ENCODE measurements at regions not wholly inside any gene's neighbourhood (a gene's known extent, or its start where the extent isn't known, plus 50 kb on each side); places are given as distances from the start of the nearest gene placed in this dataset.

DNA sequence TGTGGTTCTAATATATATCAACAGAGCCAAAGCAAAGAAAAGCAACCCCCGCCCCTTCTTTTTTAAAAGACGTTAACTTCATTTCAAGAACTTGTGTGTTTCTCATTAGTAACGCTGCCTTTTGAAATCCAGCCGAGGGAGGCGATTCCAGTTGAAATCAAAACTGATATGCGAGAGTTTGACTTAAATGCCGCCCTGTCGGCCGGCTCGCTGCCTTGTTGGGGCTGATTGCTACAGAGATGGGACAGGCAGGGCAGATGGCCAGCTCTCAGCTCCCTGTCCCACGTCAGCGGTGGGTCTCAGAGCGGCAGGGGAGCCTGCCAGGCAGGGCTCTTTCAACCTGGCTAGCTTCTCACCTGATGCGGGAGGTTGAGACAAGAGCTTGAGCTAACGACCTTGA lies 51.9 kb upstream of the ALX4 start:
- Mint-ChIP-seq H3K4me3 (ENCODE audit: unreplicated experiment) (no peak overlapping the region), H3K27me3 (ENCODE audit: low read depth, unreplicated experiment) (peaks cover 55% of the 10 kb centered on the region), H3K4me1 (ENCODE audit: low read depth, unreplicated experiment) (peaks cover 3% of the 10 kb centered on the region), H3K36me3 (ENCODE audit: low read depth, unreplicated experiment) (no peaks in the 10 kb centered on the region), H3K27ac (ENCODE audit: unreplicated experiment) (no peak overlapping the region), H3K9me3 (ENCODE audit: unreplicated experiment) (peaks cover 7% of the 10 kb centered on the region)
- Histone ChIP-seq H3K79me2 (ENCODE audit: insufficient read depth, low read length) (no peaks in the 10 kb centered on the region), H3K4me3 (ENCODE audit: insufficient read depth, low read depth, low read length) (no peak overlapping the region), H3K9ac (ENCODE audit: low read length) (no peak overlapping the region), H2AFZ (ENCODE audit: low read depth, low read length) (no peak overlapping the region), H3K4me1 (ENCODE audit: insufficient read depth, low read length) (no peaks in the 10 kb centered on the region), H3K27me3 (ENCODE audit: insufficient read depth, low read length) (peaks cover 17% of the 10 kb centered on the region), H3K4me2 (ENCODE audit: low read length) (no peak overlapping the region), H3K9me3 (ENCODE audit: insufficient read depth, low read depth, low read length) (no peaks in the 10 kb centered on the region), H3K27ac (ENCODE audit: low read depth, low read length) (no peak overlapping the region), H4K20me1 (ENCODE audit: insufficient read depth, low read length) (no peaks in the 10 kb centered on the region), H3K36me3 (ENCODE audit: insufficient read depth, low read length) (no peaks in the 10 kb centered on the region)
- TF ChIP-seq, protein P1, sequence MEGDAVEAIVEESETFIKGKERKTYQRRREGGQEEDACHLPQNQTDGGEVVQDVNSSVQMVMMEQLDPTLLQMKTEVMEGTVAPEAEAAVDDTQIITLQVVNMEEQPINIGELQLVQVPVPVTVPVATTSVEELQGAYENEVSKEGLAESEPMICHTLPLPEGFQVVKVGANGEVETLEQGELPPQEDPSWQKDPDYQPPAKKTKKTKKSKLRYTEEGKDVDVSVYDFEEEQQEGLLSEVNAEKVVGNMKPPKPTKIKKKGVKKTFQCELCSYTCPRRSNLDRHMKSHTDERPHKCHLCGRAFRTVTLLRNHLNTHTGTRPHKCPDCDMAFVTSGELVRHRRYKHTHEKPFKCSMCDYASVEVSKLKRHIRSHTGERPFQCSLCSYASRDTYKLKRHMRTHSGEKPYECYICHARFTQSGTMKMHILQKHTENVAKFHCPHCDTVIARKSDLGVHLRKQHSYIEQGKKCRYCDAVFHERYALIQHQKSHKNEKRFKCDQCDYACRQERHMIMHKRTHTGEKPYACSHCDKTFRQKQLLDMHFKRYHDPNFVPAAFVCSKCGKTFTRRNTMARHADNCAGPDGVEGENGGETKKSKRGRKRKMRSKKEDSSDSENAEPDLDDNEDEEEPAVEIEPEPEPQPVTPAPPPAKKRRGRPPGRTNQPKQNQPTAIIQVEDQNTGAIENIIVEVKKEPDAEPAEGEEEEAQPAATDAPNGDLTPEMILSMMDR (IDR thresholded peaks at IDR 0.05; ENCODE audit: insufficient read depth, low read depth, low read length), result no peak
- TF ChIP-seq EZH2 (IDR thresholded peaks at IDR 0.05; ENCODE audit: insufficient read depth, low read length), result no peak
- no peak for DNase-seq (ENCODE audit: low read depth)
- FAIRE-seq, result no peak

DNA sequence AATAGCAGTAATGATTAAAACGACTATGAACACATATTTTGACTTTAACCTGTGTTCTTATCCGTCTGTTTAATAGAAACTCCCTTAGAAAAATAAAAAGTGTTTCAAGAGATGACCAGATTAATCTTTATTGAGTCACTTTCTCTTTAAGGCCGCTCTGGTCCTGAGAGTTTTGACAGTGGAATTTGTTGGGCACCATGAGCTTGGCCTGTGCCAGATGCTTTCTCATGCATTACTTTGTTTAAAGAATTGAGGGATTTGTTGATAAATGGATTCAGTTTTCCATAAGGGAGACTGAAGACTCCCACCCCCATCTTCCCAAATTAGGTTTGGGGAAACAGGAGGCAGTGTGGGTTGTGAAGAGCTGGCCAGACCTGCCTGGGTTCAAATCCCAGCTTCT lies 53.2 kb upstream of the ALX4 start:
- H3K4me2 ChIP-seq (ENCODE audit: low read length), result no peak overlapping the region
- no peak overlapping the region for H3K4me3 ChIP-seq (ENCODE audit: insufficient read depth, low read depth, low read length)
- H4K20me1 ChIP-seq (ENCODE audit: insufficient read depth, low read length), result no peaks in the 10 kb centered on the region
- H3K36me3 Mint-ChIP-seq (ENCODE audit: low read depth, unreplicated experiment), result no peaks in the 10 kb centered on the region
- H2AFZ ChIP-seq (ENCODE audit: low read depth, low read length), result no peak overlapping the region
- no peak overlapping the region for H3K27ac Mint-ChIP-seq (ENCODE audit: unreplicated experiment)
- H3K36me3 ChIP-seq (ENCODE audit: insufficient read depth, low read length), result no peaks in the 10 kb centered on the region
- H3K9ac ChIP-seq (ENCODE audit: low read length), result no peak overlapping the region
- H3K27me3 ChIP-seq (ENCODE audit: insufficient read depth, low read length), result peaks cover 17% of the 10 kb centered on the region
- no peaks in the 10 kb centered on the region for H3K79me2 ChIP-seq (ENCODE audit: insufficient read depth, low read length)
- H3K9me3 Mint-ChIP-seq (ENCODE audit: unreplicated experiment), result peaks cover 5% of the 10 kb centered on the region
- no peak overlapping the region for H3K4me3 Mint-ChIP-seq (ENCODE audit: unreplicated experiment)
- peaks cover 48% of the 10 kb centered on the region for H3K27me3 Mint-ChIP-seq (ENCODE audit: low read depth, unreplicated experiment)
- H3K9me3 ChIP-seq (ENCODE audit: insufficient read depth, low read depth, low read length), result no peaks in the 10 kb centered on the region
- TF ChIP-seq EZH2 (IDR thresholded peaks at IDR 0.05; ENCODE audit: insufficient read depth, low read length), result no peak
- TF ChIP-seq, protein P1 (IDR thresholded peaks at IDR 0.05; ENCODE audit: insufficient read depth, low read depth, low read length), result no peak
- DNase-seq (ENCODE audit: low read depth), result no peak
- no peaks in the 10 kb centered on the region for H3K4me1 ChIP-seq (ENCODE audit: insufficient read depth, low read length)
- H3K27ac ChIP-seq (ENCODE audit: low read depth, low read length), result no peak overlapping the region
- no peak for FAIRE-seq
- peaks cover 3% of the 10 kb centered on the region for H3K4me1 Mint-ChIP-seq (ENCODE audit: low read depth, unreplicated experiment)

DNA sequence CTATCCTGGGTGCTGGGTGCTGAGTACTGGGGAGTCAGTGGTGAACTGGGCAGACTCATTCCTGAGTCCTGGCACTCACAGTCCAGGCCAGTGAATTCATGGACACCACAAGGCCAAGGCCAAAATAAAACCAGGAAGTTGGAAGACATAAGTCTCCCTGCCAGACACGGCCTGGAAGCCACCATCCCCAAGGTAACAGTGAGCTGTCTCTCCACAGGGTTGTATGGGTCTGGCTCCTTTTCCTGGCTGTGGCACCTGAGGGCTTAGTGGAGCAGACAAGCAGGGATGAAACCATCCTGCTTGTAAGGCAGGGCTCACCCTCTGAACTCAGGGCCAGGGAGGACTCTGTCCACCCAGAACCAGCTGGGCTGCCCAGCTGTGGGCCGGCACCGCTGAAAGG lies 54.7 kb upstream of the ALX4 start:
- H3K4me2 ChIP-seq (ENCODE audit: low read length), result no peak overlapping the region
- no peaks in the 10 kb centered on the region for H3K79me2 ChIP-seq (ENCODE audit: insufficient read depth, low read length)
- no peak overlapping the region for H3K27ac Mint-ChIP-seq (ENCODE audit: unreplicated experiment)
- H3K36me3 Mint-ChIP-seq (ENCODE audit: low read depth, unreplicated experiment), result no peaks in the 10 kb centered on the region
- H3K9ac ChIP-seq (ENCODE audit: low read length), result no peak overlapping the region
- no peak for FAIRE-seq
- H2AFZ ChIP-seq (ENCODE audit: low read depth, low read length), result no peak overlapping the region
- no peaks in the 10 kb centered on the region for H3K9me3 ChIP-seq (ENCODE audit: insufficient read depth, low read depth, low read length)
- no peak overlapping the region for H3K4me3 ChIP-seq (ENCODE audit: insufficient read depth, low read depth, low read length)
- H3K27me3 Mint-ChIP-seq (ENCODE audit: low read depth, unreplicated experiment), result peaks cover 43% of the 10 kb centered on the region
- no peaks in the 10 kb centered on the region for H3K4me1 ChIP-seq (ENCODE audit: insufficient read depth, low read length)
- no peak overlapping the region for H3K4me3 Mint-ChIP-seq (ENCODE audit: unreplicated experiment)
- H3K9me3 Mint-ChIP-seq (ENCODE audit: unreplicated experiment), result peaks cover 5% of the 10 kb centered on the region
- peaks cover 3% of the 10 kb centered on the region for H3K4me1 Mint-ChIP-seq (ENCODE audit: low read depth, unreplicated experiment)
- TF ChIP-seq, protein P1 (IDR thresholded peaks at IDR 0.05; ENCODE audit: insufficient read depth, low read depth, low read length), result no peak
- TF ChIP-seq EZH2 (IDR thresholded peaks at IDR 0.05; ENCODE audit: insufficient read depth, low read length), result no peak
- DNase-seq (ENCODE audit: low read depth), result no peak
- no peak overlapping the region for H3K27ac ChIP-seq (ENCODE audit: low read depth, low read length)
- peaks cover 15% of the 10 kb centered on the region for H3K27me3 ChIP-seq (ENCODE audit: insufficient read depth, low read length)
- no peaks in the 10 kb centered on the region for H4K20me1 ChIP-seq (ENCODE audit: insufficient read depth, low read length)
- H3K36me3 ChIP-seq (ENCODE audit: insufficient read depth, low read length), result no peaks in the 10 kb centered on the region

Measured in astrocyte (in vitro differentiated cells and primary cell).